Vagina (tissue), 2 donors: ENCODE measurements at regions not wholly inside any gene's neighbourhood (a gene's known extent, or its start where the extent isn't known, plus 50 kb on each side); places are given as distances from the start of the nearest gene placed in this dataset.

ENCODE experiments used
- CTCF ChIP-seq, 3 experiments: fragments of 450-650 bp in 2 of 3; fragments of 200-600 bp in 1 of 3; sonication (generic) in 1 of 3; IDR thresholded peaks; one replicate each; pipeline ENCODE4 v1.5.1; 2017 to 2019; ENCODE audit warnings: antibody characterized with exemption in 3 of 3, mild to moderate bottlenecking in 2 of 3, moderate library complexity in 2 of 3
- POLR2AphosphoS5 ChIP-seq, 2 donors: sonication (generic); formaldehyde crosslinking; IDR thresholded peaks; one replicate each; pipeline ENCODE4 v1.9.0; 2017; ENCODE audit warnings: antibody characterized with exemption in 2 of 2, mild to moderate bottlenecking in 2 of 2, low read depth in 1 of 2; ENCODE audit not compliant: insufficient read depth in 1 of 2

- TF ChIP-seq POLR2AphosphoS5 (IDR thresholded peaks at IDR 0.05; ENCODE audit: insufficient read depth in 1 of 2, low read depth in 1 of 2), result no peak
- TF ChIP-seq CTCF (IDR thresholded peaks at IDR 0.05), result no peak
These were observed 74.1 kb upstream of the BZW1 start for GRCh38 chr2:200737585-200737984.
